SU-DHL-6 (cell line): ENCODE measurements at regions not wholly inside any gene's neighbourhood (a gene's known extent, or its start where the extent isn't known, plus 50 kb on each side); places are given as distances from the start of the nearest gene placed in this dataset.

Source experiments
- CTCF ChIP-seq: fragments of 200-600 bp; sonication (generic); IDR thresholded peaks from one replicate; pipeline ENCODE4 v1.5.1; 2017; ENCODE audit warnings: antibody characterized with exemption, mild to moderate bottlenecking, low read length, moderate library complexity; ENCODE audit not compliant: insufficient read depth, poor library complexity, severe bottlenecking
- EZH2phosphoT487 ChIP-seq: fragments of 200-600 bp; sonication (generic), shearing (Covaris generic); conservative IDR thresholded peaks from 2 replicates; pipeline ENCODE4 v1.6.1; 2018; ENCODE audit warnings: mild to moderate bottlenecking, antibody characterized with exemption, low read length, moderate library complexity, mixed read lengths

- TF ChIP-seq CTCF: no peak
- no peak for TF ChIP-seq EZH2phosphoT487
These were observed 147.6 kb upstream of the TIAM1 start for GRCh38 chr21:31491617-31492016.
